NCI-H2227 (cell line): ENCODE measurements at regions not wholly inside any gene's neighbourhood (a gene's known extent, or its start where the extent isn't known, plus 50 kb on each side); places are given as distances from the start of the nearest gene placed in this dataset.
"Not testable (repeated sequence)": the region's sequence is repeated elsewhere in the genome, so short reads cannot be mapped to it uniquely, and the experiment has no call there.

ENCODE experiments used
- DNase-seq: peaks from one replicate; lab custom pipeline; 2025; ENCODE audit not compliant: unreplicated experiment; lab: John Stamatoyannopoulos, UW

DNA sequence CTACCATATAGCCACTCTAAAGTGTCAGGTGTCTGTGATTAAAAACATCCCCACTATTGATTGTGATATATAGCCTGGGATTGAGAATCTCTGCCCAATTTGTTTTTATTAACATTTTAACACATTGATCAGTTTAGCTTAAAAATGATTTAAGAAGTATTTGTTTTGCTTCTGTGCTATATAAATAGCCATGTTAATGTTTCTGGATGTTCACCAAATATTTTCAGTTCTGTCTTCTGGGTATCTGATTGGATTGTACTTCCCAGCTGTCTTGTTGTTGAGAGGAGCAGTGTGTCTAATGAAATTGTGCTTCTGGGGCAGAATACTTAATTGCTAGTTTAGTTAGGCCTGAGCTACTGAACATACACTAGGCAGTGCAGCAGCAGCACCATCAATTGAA is 126.6 kb upstream of the TUSC1 start:
- no peak for DNase-seq

DNA sequence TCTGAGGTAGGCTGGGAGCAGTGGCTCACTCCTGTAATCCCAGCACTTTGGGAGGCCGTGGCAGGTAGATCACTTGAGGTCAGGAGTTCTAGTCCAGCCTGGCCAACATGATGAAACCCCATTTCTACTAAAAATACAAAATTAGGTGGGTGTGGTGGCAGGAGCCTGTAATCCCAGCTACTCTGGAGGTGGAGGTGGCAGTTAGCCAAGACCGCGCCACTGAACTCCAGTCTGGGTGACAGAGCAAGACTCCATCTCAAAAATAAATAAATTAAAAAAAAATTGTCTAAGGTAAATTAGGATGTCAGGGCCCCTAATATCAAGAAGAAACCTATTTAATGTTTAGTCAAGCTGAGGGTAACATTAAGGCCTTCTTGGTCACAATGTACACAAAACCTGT is 123.7 kb upstream of the TUSC1 start:
- not testable (repeated sequence) for DNase-seq

DNA sequence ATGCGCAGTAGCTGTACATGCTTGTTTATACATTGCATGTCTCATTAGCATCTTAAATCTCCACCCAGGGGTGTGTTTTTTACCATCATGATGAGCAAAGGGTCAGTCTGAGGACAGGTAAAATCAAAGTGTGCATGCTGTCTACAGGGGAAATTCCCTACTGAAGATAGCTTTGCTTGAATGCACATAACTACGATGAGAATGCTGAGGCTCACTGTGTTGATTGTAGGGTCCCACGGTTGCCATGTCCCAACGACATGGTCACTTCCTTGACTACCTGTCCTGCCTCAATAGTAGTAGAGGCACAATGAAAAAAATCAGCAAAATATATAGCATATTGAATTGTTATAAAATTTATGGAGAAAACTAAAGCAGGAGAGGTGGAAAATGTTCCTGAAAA is 95.6 kb upstream of the TUSC1 start:
- no peak for DNase-seq

DNA sequence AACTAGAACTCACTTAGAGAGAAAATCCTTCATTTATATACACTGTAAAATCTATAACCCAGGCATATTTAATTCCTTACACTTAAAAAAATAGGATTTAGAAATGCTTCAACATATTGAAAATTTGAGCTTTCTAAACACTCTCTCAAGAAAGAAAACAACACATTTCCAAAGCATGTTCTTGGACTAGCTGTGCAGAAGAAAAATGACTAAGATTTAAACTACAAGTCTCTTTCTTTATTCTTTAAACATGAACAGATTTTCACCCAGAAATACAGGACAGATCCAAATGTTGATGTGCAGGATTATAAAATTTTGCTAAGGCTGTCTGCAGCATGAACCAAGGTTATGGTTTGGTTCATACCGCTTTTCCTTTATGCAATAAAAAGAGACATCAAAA is 77.7 kb upstream of the TUSC1 start:
- DNase-seq: no peak

DNA sequence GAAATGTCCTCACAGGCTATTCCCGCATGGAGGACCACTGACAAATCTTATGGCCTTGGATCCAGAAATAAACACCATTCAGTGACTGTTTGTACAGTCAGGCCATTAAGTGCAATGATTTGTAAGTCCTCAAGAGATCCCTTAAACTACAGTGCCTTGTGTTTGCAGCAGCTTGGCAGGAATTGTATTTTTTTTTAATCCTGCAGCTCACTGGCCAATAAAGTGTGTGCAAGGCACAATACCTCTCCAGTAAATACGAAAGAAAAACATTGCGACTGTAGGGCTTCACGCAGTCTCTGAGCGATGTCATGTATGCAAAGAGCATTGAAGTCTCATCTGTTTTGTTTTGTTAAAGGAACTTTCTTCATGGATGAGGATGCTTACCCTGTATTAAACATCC is 74.2 kb upstream of the TUSC1 start:
- no peak for DNase-seq

DNA sequence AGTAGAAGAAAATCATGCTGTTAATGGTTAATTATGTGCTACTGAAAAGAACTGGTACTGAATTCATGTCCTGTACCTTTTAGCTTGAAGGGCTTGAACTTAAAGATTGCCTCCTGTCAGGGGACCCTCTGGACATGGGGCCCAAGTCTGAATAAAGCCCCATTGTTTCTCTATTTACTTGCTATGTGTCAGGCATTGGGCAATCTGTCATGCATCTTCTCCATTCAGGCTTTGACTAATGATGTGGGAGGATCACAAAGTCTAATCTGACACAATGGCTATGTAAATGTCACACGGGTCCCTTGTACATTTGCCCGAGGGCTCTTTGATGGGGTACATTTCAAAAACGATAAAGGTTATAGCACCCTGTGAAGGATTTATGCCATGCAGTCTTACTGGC is 64.0 kb upstream of the TUSC1 start:
- DNase-seq: no peak

DNA sequence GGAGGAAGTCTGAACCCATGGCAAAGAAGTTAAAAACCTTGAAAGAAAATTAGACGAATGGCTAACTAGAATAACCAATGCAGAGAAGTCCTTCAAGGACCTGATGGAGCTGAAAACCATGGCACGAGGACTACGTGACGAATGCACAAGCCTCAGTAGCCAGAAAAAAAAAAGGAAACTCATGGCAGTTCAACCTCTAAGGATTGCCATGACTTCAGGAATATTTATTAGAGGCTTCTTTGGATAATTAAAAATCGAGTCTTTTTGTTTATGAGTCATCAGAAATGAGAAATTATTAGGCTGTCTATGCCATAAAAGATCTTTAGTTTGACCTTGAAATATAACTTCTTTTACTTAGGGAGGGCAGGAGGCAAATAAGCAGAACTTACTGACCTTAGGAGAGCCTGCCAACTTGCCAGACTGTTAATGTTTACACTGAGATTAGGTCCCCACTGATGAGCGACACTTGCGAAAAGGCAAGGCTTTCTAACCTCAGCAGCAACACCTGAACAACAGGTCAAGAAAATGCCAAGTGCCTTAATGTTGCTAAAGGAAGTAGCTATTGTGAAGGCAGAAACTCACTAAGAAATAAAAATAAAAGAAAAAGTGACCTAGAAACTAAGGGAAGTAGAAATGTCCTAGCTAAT is 55.2 kb upstream of the TUSC1 start:
- DNase-seq: no peak

DNA sequence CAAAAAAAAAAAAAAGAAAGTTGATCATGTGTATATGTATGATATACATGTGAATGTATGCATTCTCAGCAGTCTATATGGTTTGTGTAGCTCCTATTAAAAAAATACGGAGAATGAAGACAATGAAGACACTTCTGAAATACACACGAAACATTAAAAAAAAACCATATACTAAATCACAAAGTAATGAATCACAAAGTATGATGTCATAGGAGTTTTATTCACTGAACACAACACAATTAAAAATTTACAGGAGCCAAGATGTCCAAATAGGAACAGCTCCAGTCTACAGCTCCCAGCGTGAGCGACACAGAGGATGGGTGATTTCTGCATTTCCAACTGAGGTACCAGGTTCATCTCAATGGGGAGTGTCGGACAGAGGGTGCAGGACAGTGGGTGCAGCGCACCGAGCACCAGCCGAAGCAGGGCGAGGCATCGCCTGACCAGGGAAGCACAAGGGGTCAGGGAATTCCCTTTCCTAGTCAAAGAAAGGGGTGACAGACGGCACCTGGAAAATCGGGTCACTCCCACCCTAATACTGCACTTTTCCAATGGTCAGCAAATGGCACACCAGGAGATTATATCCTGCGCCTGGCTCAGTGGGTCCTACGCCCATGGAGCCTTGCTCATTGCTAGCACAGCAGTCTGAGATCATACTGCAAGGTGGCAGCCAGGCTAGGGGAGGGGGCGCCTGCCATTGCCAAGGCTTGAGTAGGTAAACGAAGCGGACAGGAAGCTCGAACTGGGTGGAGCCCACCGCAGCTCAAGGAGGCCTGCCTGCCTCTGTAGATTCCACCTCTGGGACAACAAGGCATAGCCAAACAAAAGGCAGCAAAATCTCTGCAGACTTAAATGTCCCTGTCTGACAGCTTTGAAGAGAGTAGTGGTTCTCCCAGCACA is 53.9 kb upstream of the TUSC1 start:
- DNase-seq: not testable (repeated sequence)
